GM23248 (cell line): ENCODE measurements at regions not wholly inside any gene's neighbourhood (a gene's known extent, or its start where the extent isn't known, plus 50 kb on each side); places are given as distances from the start of the nearest gene placed in this dataset.

ENCODE experiments used
- DNase-seq: peaks from one replicate; pipeline ENCODE4 v3.0.0-alpha.2; 2015
- H2AFZ ChIP-seq: fragments of 200-600 bp; sonication (generic); 2 replicates; pipeline ENCODE4 v1.6.1; 2016; ENCODE audit warnings: antibody characterized with exemption
- H3F3A ChIP-seq: fragments of 200-600 bp; sonication (generic); 2 replicates; pipeline ENCODE4 v1.6.1; 2016; ENCODE audit warnings: mild to moderate bottlenecking, antibody characterized with exemption, mixed run types; ENCODE audit not compliant: insufficient read depth
- H3K27ac ChIP-seq: fragments of 200-600 bp; sonication (generic); 2 replicates; pipeline ENCODE4 v1.5.1; 2016; ENCODE audit warnings: mild to moderate bottlenecking
- H3K27me3 ChIP-seq: fragments of 200-600 bp; sonication (generic); replicated peaks from 2 replicates; pipeline ENCODE4 v1.6.1; 2016; ENCODE audit warnings: mild to moderate bottlenecking; ENCODE audit not compliant: insufficient read depth
- H3K36me3 ChIP-seq: fragments of 200-600 bp; sonication (generic); 2 replicates; pipeline ENCODE4 v1.6.1; 2016; ENCODE audit warnings: low read depth, mild to moderate bottlenecking
- H3K4me1 ChIP-seq: fragments of 200-600 bp; sonication (generic); 2 replicates; pipeline ENCODE4 v1.6.1; 2016; ENCODE audit warnings: mild to moderate bottlenecking; ENCODE audit not compliant: insufficient read depth
- H3K4me2 ChIP-seq: fragments of 200-600 bp; sonication (generic); one replicate; pipeline ENCODE4 v1.6.1; 2016; ENCODE audit warnings: mild to moderate bottlenecking; ENCODE audit not compliant: unreplicated experiment
- H3K4me3 ChIP-seq: fragments of 200-600 bp; sonication (generic); 2 replicates; pipeline ENCODE4 v1.5.1; 2016; ENCODE audit warnings: mild to moderate bottlenecking
- H3K79me2 ChIP-seq: fragments of 200-600 bp; sonication (generic); 2 replicates; pipeline ENCODE4 v1.6.1; 2016; ENCODE audit warnings: mild to moderate bottlenecking; ENCODE audit not compliant: insufficient read depth
- H3K9ac ChIP-seq: fragments of 200-600 bp; sonication (generic); 2 replicates; pipeline ENCODE4 v1.6.1; 2016; ENCODE audit warnings: mild to moderate bottlenecking
- H3K9me2 ChIP-seq: fragments of 200-600 bp; sonication (generic); 2 replicates; pipeline ENCODE4 v1.6.1; 2016; ENCODE audit warnings: mixed run types, mild to moderate bottlenecking, moderate library complexity; ENCODE audit not compliant: insufficient read depth
- H3K9me3 ChIP-seq: fragments of 200-600 bp; sonication (generic); one replicate; pipeline ENCODE4 v1.6.1; 2017; ENCODE audit warnings: low read depth
- H4K20me1 ChIP-seq: fragments of 200-600 bp; sonication (generic); 2 replicates; pipeline ENCODE4 v1.6.0; 2016; ENCODE audit not compliant: insufficient read depth
- EZH2 ChIP-seq: fragments of 200-600 bp; sonication (generic); IDR thresholded peaks from 2 replicates; pipeline ENCODE4 v1.6.1; 2018; ENCODE audit warnings: antibody characterized with exemption, mild to moderate bottlenecking; ENCODE audit not compliant: insufficient read depth, poor library complexity, severe bottlenecking
- EZH2phosphoT487 ChIP-seq: fragments of 200-600 bp; sonication (generic); IDR thresholded peaks from 2 replicates; pipeline ENCODE4 v1.6.1; 2018; ENCODE audit warnings: antibody characterized with exemption, moderate library complexity, mild to moderate bottlenecking, low read depth; ENCODE audit not compliant: insufficient read depth
- WGBS, 2 experiments: methylation state at CpG; one replicate each; pipeline ENCODE4 v1.1.6; 2015 to 2017; ENCODE audit warnings: low lambda C conversion rate in 2 of 2, low coverage in 1 of 2; ENCODE audit errors: missing lambda C conversion rate in 2 of 2; 5-methylcytosine and 5-hydroxymethylcytosine counted together
- in situ Hi-C: fragments of 300-500 bp; cut with MboI; formaldehyde crosslinking; loops from 2 replicates; pipeline ENCODE4 v1.15.0; 2020

DNA sequence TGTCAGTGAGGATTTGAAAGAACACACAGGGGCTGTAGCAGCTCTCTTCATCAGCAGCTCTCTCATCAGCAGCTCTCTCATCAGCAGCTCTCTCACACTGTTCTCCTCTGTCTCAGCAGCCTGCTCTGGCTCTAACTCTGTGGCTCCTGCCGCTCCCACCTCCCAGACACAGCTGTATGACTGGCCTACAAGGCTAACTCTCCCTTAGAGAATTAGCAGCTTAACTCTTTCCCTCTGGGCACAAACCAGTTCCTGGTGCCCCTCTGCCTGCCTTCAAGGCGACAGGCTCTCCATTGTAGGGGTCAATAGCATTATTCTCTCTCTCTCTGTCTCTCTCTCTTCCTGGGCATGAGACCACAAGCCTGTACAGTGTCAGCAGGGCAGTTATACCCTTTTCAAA, 385.6 kb upstream of the PCDH10 start:
- Histone ChIP-seq H3K4me1 (no peaks in the 10 kb centered on the region), H3K79me2 (no peaks in the 10 kb centered on the region), H3F3A (no peaks in the 10 kb centered on the region), H3K36me3 (no peaks in the 10 kb centered on the region), H3K4me2 (no peak overlapping the region), H3K9me2 (no peaks in the 10 kb centered on the region), H3K27ac (no peak overlapping the region), H3K4me3 (no peak overlapping the region), H3K27me3 (no peaks in the 10 kb centered on the region), H2AFZ (no peak overlapping the region), H3K9me3 (peaks cover 4% of the 10 kb centered on the region), H3K9ac (no peak overlapping the region), H4K20me1 (no peaks in the 10 kb centered on the region)
- no peak for DNase-seq
- TF ChIP-seq EZH2 (no peak), EZH2phosphoT487 (no peak)
- WGBS, 2 experiments, result 3% methylated on average over 2 of the region's 2 CpGs
- in situ Hi-C loops, result no loop called here

DNA sequence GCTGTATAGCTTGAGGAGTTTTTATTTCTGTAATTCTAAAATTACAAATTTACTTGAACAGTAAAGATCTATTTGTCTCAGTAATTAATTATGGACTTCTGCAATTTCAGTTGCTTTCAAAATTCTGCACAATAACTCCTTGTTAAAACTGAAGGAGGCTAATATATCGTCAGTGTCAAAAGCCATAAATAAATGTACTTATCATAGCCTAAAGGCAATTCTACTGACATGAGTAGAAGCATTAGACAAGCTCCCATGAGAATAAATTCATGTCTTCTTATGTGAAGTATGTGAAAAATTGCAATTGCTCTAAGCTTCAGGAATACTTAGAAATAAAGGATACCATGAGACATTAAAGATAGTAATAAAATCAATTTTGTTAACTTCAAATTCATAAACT, 381.2 kb upstream of the PCDH10 start:
- H3K9ac ChIP-seq, result no peak overlapping the region
- no peaks in the 10 kb centered on the region for H3K4me1 ChIP-seq
- no peaks in the 10 kb centered on the region for H3K9me2 ChIP-seq
- peaks cover 7% of the 10 kb centered on the region for H3K9me3 ChIP-seq
- in situ Hi-C loops, result no loop called here
- H3K27ac ChIP-seq, result no peak overlapping the region
- H4K20me1 ChIP-seq, result no peaks in the 10 kb centered on the region
- H3K4me3 ChIP-seq, result no peak overlapping the region
- H2AFZ ChIP-seq, result no peak overlapping the region
- WGBS, 2 experiments, result 16 to 22% methylated on average over 1 of the region's 1 CpG
- no peak for DNase-seq
- TF ChIP-seq EZH2phosphoT487 (no peak), EZH2 (no peak)
- no peaks in the 10 kb centered on the region for H3K79me2 ChIP-seq
- H3K27me3 ChIP-seq, result no peaks in the 10 kb centered on the region
- no peaks in the 10 kb centered on the region for H3F3A ChIP-seq
- no peak overlapping the region for H3K4me2 ChIP-seq
- H3K36me3 ChIP-seq, result no peaks in the 10 kb centered on the region

DNA sequence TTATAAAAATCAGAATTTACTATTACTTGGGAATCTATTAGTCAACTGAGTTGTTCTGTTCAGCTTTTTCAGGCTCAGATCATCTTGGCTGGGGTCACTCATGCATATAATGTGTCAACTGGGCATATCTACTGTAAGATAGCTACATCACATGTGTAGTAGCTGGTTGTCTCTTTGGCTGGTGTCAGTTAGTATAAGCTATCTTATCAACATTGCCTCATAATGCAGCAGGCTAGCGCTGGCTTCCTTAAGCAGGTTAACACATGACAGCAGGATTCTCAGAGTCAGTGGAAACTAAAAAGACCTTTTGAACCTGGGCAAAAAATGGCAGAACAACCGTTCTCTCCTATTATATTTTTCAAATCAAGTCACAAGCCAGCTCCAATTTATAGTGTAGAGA, 378.3 kb upstream of the PCDH10 start:
- no peaks in the 10 kb centered on the region for H4K20me1 ChIP-seq
- no peak overlapping the region for H3K4me2 ChIP-seq
- H3K4me3 ChIP-seq, result no peak overlapping the region
- 8 to 17% methylated on average over 2 of the region's 2 CpGs for WGBS, 2 experiments
- no peak overlapping the region for H3K27ac ChIP-seq
- TF ChIP-seq EZH2 (no peak), EZH2phosphoT487 (no peak)
- no peaks in the 10 kb centered on the region for H3K27me3 ChIP-seq
- H2AFZ ChIP-seq, result no peak overlapping the region
- H3F3A ChIP-seq, result no peaks in the 10 kb centered on the region
- peaks cover 7% of the 10 kb centered on the region for H3K9me3 ChIP-seq
- no peaks in the 10 kb centered on the region for H3K36me3 ChIP-seq
- DNase-seq, result no peak
- H3K79me2 ChIP-seq, result no peaks in the 10 kb centered on the region
- in situ Hi-C loops, result no loop called here
- H3K9ac ChIP-seq, result no peak overlapping the region
- H3K4me1 ChIP-seq, result no peaks in the 10 kb centered on the region
- H3K9me2 ChIP-seq, result no peaks in the 10 kb centered on the region

DNA sequence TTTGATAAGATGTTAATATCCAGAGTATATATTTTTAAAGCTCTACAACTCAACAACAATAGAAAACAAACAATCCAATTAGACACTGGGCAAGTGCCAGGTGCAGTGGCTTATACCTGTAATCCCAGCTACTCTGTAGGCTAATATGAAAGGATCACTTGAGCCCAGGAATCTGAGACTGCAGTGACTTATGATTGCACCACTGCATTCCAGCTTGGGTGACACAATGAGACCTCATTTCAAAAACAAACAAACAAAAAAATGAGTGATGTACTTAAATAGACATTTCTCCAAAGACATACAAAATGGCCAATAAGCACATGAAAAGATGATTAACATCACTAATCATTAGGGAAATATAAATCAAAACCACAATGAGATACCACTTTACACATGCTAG, 356.8 kb upstream of the PCDH10 start:
- in situ Hi-C loops, result no loop called here
- DNase-seq, result no peak
- no peak overlapping the region for H3K4me2 ChIP-seq
- H3K9me2 ChIP-seq, result no peaks in the 10 kb centered on the region
- no peaks in the 10 kb centered on the region for H3K4me1 ChIP-seq
- no peak overlapping the region for H2AFZ ChIP-seq
- no peaks in the 10 kb centered on the region for H3F3A ChIP-seq
- no peak for TF ChIP-seq EZH2phosphoT487
- H3K9ac ChIP-seq, result no peak overlapping the region
- H3K79me2 ChIP-seq, result no peaks in the 10 kb centered on the region
- no peaks in the 10 kb centered on the region for H3K27me3 ChIP-seq
- no peaks in the 10 kb centered on the region for H4K20me1 ChIP-seq
- no peak overlapping the region for H3K27ac ChIP-seq
- no peaks in the 10 kb centered on the region for H3K36me3 ChIP-seq
- no peak overlapping the region for H3K4me3 ChIP-seq
- peaks cover 3% of the 10 kb centered on the region for H3K9me3 ChIP-seq

DNA sequence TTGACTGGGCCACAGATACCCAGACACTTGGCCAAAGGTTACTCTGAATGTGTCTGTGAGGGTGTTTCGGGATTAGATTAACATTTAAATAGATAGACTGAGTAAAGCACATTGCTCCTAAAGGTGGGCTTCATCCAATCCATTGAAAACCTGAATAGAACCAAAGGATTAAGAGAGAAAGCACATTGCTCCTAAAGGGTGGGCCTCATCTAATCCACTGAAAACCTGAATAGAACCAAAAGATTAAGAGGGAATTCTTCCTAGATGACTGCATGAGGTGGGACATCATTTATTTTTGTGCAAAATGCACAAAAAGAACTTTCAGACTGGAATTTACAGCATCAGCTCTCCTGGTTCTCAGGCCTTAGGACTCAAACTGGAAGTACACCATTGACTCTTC, 351.2 kb upstream of the PCDH10 start:
- TF ChIP-seq EZH2phosphoT487, result no peak
- no peak for TF ChIP-seq EZH2

More for the DNA sequence above, 351.2 kb upstream of the PCDH10 start:
- Histone ChIP-seq H3F3A (no peaks in the 10 kb centered on the region), H3K9me2 (no peaks in the 10 kb centered on the region), H2AFZ (no peak overlapping the region), H3K9me3 (no peaks in the 10 kb centered on the region), H3K36me3 (no peaks in the 10 kb centered on the region), H3K9ac (no peak overlapping the region), H3K4me2 (no peak overlapping the region), H3K4me3 (no peak overlapping the region), H3K79me2 (no peaks in the 10 kb centered on the region), H4K20me1 (no peaks in the 10 kb centered on the region), H3K27ac (no peak overlapping the region), H3K27me3 (no peaks in the 10 kb centered on the region), H3K4me1 (no peaks in the 10 kb centered on the region)
- 4 to 8% methylated on average over 1 of the region's 1 CpG for WGBS, 2 experiments
- in situ Hi-C loops, result no loop called here
- DNase-seq, result no peak
